Right lobe of liver (tissue), 6 donors: ENCODE measurements at regions not wholly inside any gene's neighbourhood (a gene's known extent, or its start where the extent isn't known, plus 50 kb on each side); places are given as distances from the start of the nearest gene placed in this dataset.

Experiments used
- ATAC-seq, 4 donors: fragments of 200-7000 bp; cut with Tn5 transposase; one replicate each; pipeline ENCODE4 v1.9.1; 2020; ENCODE audit warnings: mild to moderate bottlenecking in 4 of 4, moderate library complexity in 4 of 4
- DNase-seq, 3 donors: peaks; one replicate each; pipeline ENCODE4 v3.0.0-alpha.2; 2020
- H3K27ac ChIP-seq, 3 donors: fragments of 200-600 bp; one replicate each; pipeline ENCODE4 v1.8.0; 2022
- H3K27me3 ChIP-seq, 2 donors: fragments of 200-600 bp; one replicate each; pipeline ENCODE4 v1.8.0; 2022
- H3K36me3 ChIP-seq, 4 donors: fragments of 200-600 bp; sonication (generic) in 1 of 4; one replicate each; pipeline versions ENCODE4 v1.5.1 to v1.8.0; 2017 to 2022; ENCODE audit warnings: control low read depth in 1 of 4
- H3K4me1 ChIP-seq, 4 donors: fragments of 200-600 bp; sonication (generic) in 1 of 4; one replicate each; pipeline versions ENCODE4 v1.5.1 to v1.8.0; 2017 to 2022; ENCODE audit warnings: control low read depth in 1 of 4
- H3K4me3 ChIP-seq, 3 donors: fragments of 200-600 bp; one replicate each; pipeline ENCODE4 v1.8.0; 2022
- H3K9me3 ChIP-seq, 4 donors: fragments of 200-600 bp; sonication (generic) in 1 of 4; one replicate each; pipeline versions ENCODE4 v1.5.1 to v1.8.0; 2017 to 2022; ENCODE audit warnings: control low read depth in 1 of 4
- CTCF ChIP-seq, 4 donors: fragments of 200-600 bp in 3 of 4; fragments of 450-650 bp in 1 of 4; IDR thresholded peaks; one replicate each; pipeline versions ENCODE4 v1.5.1 to v1.8.0; 2016 to 2022; ENCODE audit warnings: antibody characterized with exemption in 4 of 4, mild to moderate bottlenecking in 2 of 4
- POLR2A ChIP-seq: fragments of 450-650 bp; IDR thresholded peaks from one replicate; pipeline ENCODE4 v1.6.1; 2017; ENCODE audit warnings: antibody characterized with exemption, mild to moderate bottlenecking
- WGBS: methylation state at CpG from one replicate; pipeline ENCODE4 v1.1.6; 2018; ENCODE audit warnings: low coverage, low lambda C conversion rate; ENCODE audit not compliant: insufficient coverage; ENCODE audit errors: missing lambda C conversion rate; 5-methylcytosine and 5-hydroxymethylcytosine counted together
- intact Hi-C, 2 donors: fragments of 100-400 bp; cut with DNase I; formaldehyde crosslinking; loops; one replicate each; pipeline versions ENCODE4 v1.11.2 to v1.14.1; 2022
- donor health status: DM: no; HTN: yes; CAD: no.
- donor health status: DM: no; HTN: no; CAD: no.
- donor health status: DM: no; HTN: no; CAD: no.
- donor health status: DM: no; HTN: yes; CAD: no.
- donor health status: DM: no; HTN: yes; CAD: no.

- 100% methylated on average over 1 of the region's 1 CpG for WGBS
- intact Hi-C loops: no loop called here
- TF ChIP-seq POLR2A: no peak
- no peak for TF ChIP-seq CTCF (IDR thresholded peaks at IDR 0.05)
- Histone ChIP-seq H3K27me3 (no peaks in the 10 kb centered on the region), H3K4me3 (no peak overlapping the region), H3K4me1 (no peaks in the 10 kb centered on the region), H3K36me3 (no peaks in the 10 kb centered on the region), H3K27ac (no peak overlapping the region), H3K9me3 (no peaks in the 10 kb centered on the region)
- no peak for DNase-seq
- ATAC-seq: no peak
Observed at GRCh38 chr7:32661929-32662328, 166.6 kb downstream of the AVL9 start.

- no peak for ATAC-seq
- Histone ChIP-seq H3K4me3 (no peak overlapping the region), H3K9me3 (no peaks in the 10 kb centered on the region)
Observed at GRCh38 chr7:32661501-32661900, 166.2 kb downstream of the AVL9 start.

GRCh38 chr7:32660936-32661335 lies 165.6 kb downstream of the AVL9 start:
- intact Hi-C loops: no loop called here

More at GRCh38 chr7:32661501-32661900, 166.2 kb downstream of the AVL9 start:
- intact Hi-C loops: no loop called here
- no peak for DNase-seq
- 58% methylated on average over 3 of the region's 3 CpGs for WGBS
- no peaks in the 10 kb centered on the region for H3K36me3 ChIP-seq
- H3K27ac ChIP-seq: no peak overlapping the region
- no peaks in the 10 kb centered on the region for H3K27me3 ChIP-seq
- TF ChIP-seq CTCF (IDR thresholded peaks at IDR 0.05) (no peak), POLR2A (no peak)
- H3K4me1 ChIP-seq: no peaks in the 10 kb centered on the region

GRCh38 chr7:32659853-32660252 lies 164.6 kb downstream of the AVL9 start:
- H3K4me3 ChIP-seq: no peak overlapping the region
- H3K36me3 ChIP-seq: no peaks in the 10 kb centered on the region
- no peak for DNase-seq
- no peak for ATAC-seq
- intact Hi-C loops: no loop called here
- H3K4me1 ChIP-seq: no peaks in the 10 kb centered on the region
- no peaks in the 10 kb centered on the region for H3K27me3 ChIP-seq
- WGBS: 76% methylated on average over 9 of the region's 9 CpGs
- H3K9me3 ChIP-seq: no peaks in the 10 kb centered on the region
- no peak for TF ChIP-seq CTCF (IDR thresholded peaks at IDR 0.05)
- no peak for TF ChIP-seq POLR2A
- H3K27ac ChIP-seq: no peak overlapping the region

More at GRCh38 chr7:32660936-32661335, 165.6 kb downstream of the AVL9 start:
- no peak for DNase-seq
- ATAC-seq: no peak
- 40% methylated on average over 2 of the region's 2 CpGs for WGBS
- no peak overlapping the region for H3K4me3 ChIP-seq
- no peaks in the 10 kb centered on the region for H3K4me1 ChIP-seq
- H3K36me3 ChIP-seq: no peaks in the 10 kb centered on the region
- TF ChIP-seq CTCF (IDR thresholded peaks at IDR 0.05) (no peak), POLR2A (no peak)
- no peaks in the 10 kb centered on the region for H3K9me3 ChIP-seq
- no peak overlapping the region for H3K27ac ChIP-seq
- no peaks in the 10 kb centered on the region for H3K27me3 ChIP-seq

GRCh38 chr7:32658467-32658869 lies 163.2 kb downstream of the AVL9 start:
- Histone ChIP-seq H3K36me3 (no peaks in the 10 kb centered on the region), H3K4me3 (no peak overlapping the region), H3K27me3 (no peaks in the 10 kb centered on the region), H3K27ac (no peak overlapping the region), H3K4me1 (no peaks in the 10 kb centered on the region), H3K9me3 (no peaks in the 10 kb centered on the region)
- TF ChIP-seq CTCF (IDR thresholded peaks at IDR 0.05) (no peak), POLR2A (no peak)
- WGBS: 92% methylated on average over 2 of the region's 2 CpGs
- ATAC-seq (no peak), DNase-seq (no peak)
- intact Hi-C loops: no loop called here
